H1 (cell line): ENCODE measurements at regions not wholly inside any gene's neighbourhood (a gene's known extent, or its start where the extent isn't known, plus 50 kb on each side); places are given as distances from the start of the nearest gene placed in this dataset.

Experiments used
- CTCF ChIA-PET: fragments of 300-600 bp; sonication (Branson Sonifier 250); formaldehyde crosslinking; loops from one replicate; lab custom pipeline; 2021; ENCODE audit not compliant: partially characterized antibody; lab: Charles Lee
- POLR2A ChIA-PET: fragments of 300-600 bp; sonication (Branson Sonifier 250); formaldehyde crosslinking; loops from one replicate; lab custom pipeline; 2021; ENCODE audit warnings: inconsistent platforms; ENCODE audit not compliant: partially characterized antibody; lab: Charles Lee
- DNase-seq, 2 experiments: peaks; one replicate each; pipeline versions ENCODE4 v3.0.0 to v3.0.0-alpha.2; 2010 to 2022; ENCODE audit warnings: low spot score in 2 of 2, low read depth in 1 of 2, mixed read lengths in 1 of 2
- FAIRE-seq: peaks from 2 replicates; lab custom pipeline; 2011; peaks lifted over from hg19 to GRCh38; lab: Jason Lieb, UNC
- H2AFZ ChIP-seq: 2 replicates; pipeline ENCODE4 v1.8.1; 2012; ENCODE audit warnings: low read length, inconsistent platforms
- H2AK5ac ChIP-seq: 2 replicates; pipeline ENCODE4 v1.6.1; 2013; ENCODE audit warnings: low read depth, low read length
- H2BK120ac ChIP-seq: replicated peaks from 2 replicates; pipeline ENCODE3; 2013; ENCODE audit warnings: low read depth, low read length, inconsistent platforms
- H2BK12ac ChIP-seq: 2 replicates; pipeline ENCODE4 v1.6.1; 2013; ENCODE audit warnings: low read depth, low read length
- H2BK15ac ChIP-seq: 2 replicates; pipeline ENCODE4 v1.6.1; 2013; ENCODE audit warnings: low read length
- H2BK20ac ChIP-seq: 2 replicates; pipeline ENCODE4 v1.6.1; 2013; ENCODE audit warnings: low read length
- H2BK5ac ChIP-seq: 2 replicates; pipeline ENCODE4 v1.6.1; 2013; ENCODE audit warnings: low read depth, low read length
- H3K14ac ChIP-seq: 2 replicates; pipeline ENCODE4 v1.6.1; 2013; ENCODE audit warnings: inconsistent platforms; ENCODE audit not compliant: insufficient read length
- H3K18ac ChIP-seq: 2 replicates; pipeline ENCODE4 v1.6.1; 2013; ENCODE audit warnings: low read length; ENCODE audit errors: extremely low read depth
- H3K23ac ChIP-seq: 2 replicates; pipeline ENCODE4 v1.6.1; 2013; ENCODE audit warnings: inconsistent platforms; ENCODE audit not compliant: insufficient read length
- H3K23me2 ChIP-seq: 2 replicates; pipeline ENCODE4 v1.6.1; 2013; ENCODE audit warnings: low read depth, low read length
- H3K27ac ChIP-seq: 2 replicates; pipeline ENCODE4 v1.6.1; 2011; ENCODE audit warnings: low read depth, low read length, inconsistent platforms
- H3K27me3 ChIP-seq, 4 experiments: replicated peaks in 1 of 4; 1 replicate in 1 of 4; 2 replicates in 3 of 4; pipeline versions ENCODE4 v1.6.1 to v1.8.1; 2011 to 2013; ENCODE audit warnings: low read length in 3 of 4, mild to moderate bottlenecking in 3 of 4, inconsistent platforms in 2 of 4, mixed read lengths in 2 of 4, moderate library complexity in 1 of 4; ENCODE audit not compliant: control insufficient read depth in 3 of 4, insufficient read depth in 3 of 4; ENCODE audit errors: extremely low read depth in 1 of 4
- H3K36me3 ChIP-seq, 4 experiments: 2 replicates each; pipeline versions ENCODE4 v1.6.1 to v1.8.1; 2011 to 2013; ENCODE audit warnings: mild to moderate bottlenecking in 4 of 4, low read length in 3 of 4, moderate library complexity in 2 of 4, control low read depth in 1 of 4, inconsistent platforms in 1 of 4; ENCODE audit not compliant: insufficient read depth in 4 of 4, control insufficient read depth in 2 of 4
- H3K4ac ChIP-seq: replicated peaks from 2 replicates; pipeline ENCODE3; 2013; ENCODE audit warnings: low read length, low read depth, mixed read lengths, inconsistent platforms; ENCODE audit not compliant: insufficient read length
- H3K4me1 ChIP-seq, 4 experiments: replicated peaks in 1 of 4; 1 replicate in 1 of 4; 2 replicates in 3 of 4; pipeline versions ENCODE4 v1.6.1 to v1.8.1; 2011 to 2013; ENCODE audit warnings: low read length in 3 of 4, inconsistent platforms in 2 of 4, mixed read lengths in 1 of 4; ENCODE audit not compliant: insufficient read depth in 4 of 4, control insufficient read depth in 3 of 4
- H3K4me2 ChIP-seq, 2 experiments: 2 replicates each; pipeline versions ENCODE4 v1.6.1 to v1.8.1; 2011 to 2013; ENCODE audit warnings: low read depth in 2 of 2, low read length in 2 of 2, control low read depth in 1 of 2, inconsistent platforms in 1 of 2, mild to moderate bottlenecking in 1 of 2; ENCODE audit not compliant: insufficient read depth in 1 of 2
- H3K4me3 ChIP-seq, 4 experiments: fragments of 200-600, 300-600 bp in 1 of 4; sonication (generic), shearing (Covaris generic), sonication (Bioruptor Twin) in 1 of 4; 2 replicates each; pipeline versions ENCODE4 v1.5.1 to v1.8.1; 2011 to 2016; ENCODE audit warnings: low read length in 4 of 4, low read depth in 3 of 4, control low read depth in 2 of 4, inconsistent platforms in 2 of 4, mild to moderate bottlenecking in 2 of 4, mixed read lengths in 1 of 4, moderate library complexity in 1 of 4; ENCODE audit not compliant: insufficient read depth in 2 of 4; ENCODE audit errors: extremely low read depth in 1 of 4
- H3K56ac ChIP-seq: replicated peaks from 2 replicates; pipeline ENCODE3; 2013; ENCODE audit warnings: low read depth, mild to moderate bottlenecking, mixed read lengths, low read length, inconsistent platforms; ENCODE audit not compliant: insufficient read length
- H3K79me1 ChIP-seq: 2 replicates; pipeline ENCODE4 v1.6.1; 2013; ENCODE audit warnings: low read depth, low read length, control low read depth
- H3K79me2 ChIP-seq, 2 experiments: 2 replicates each; pipeline versions ENCODE4 v1.6.1 to v1.8.1; 2012 to 2013; ENCODE audit warnings: low read length in 2 of 2, mild to moderate bottlenecking in 2 of 2, inconsistent platforms in 1 of 2; ENCODE audit not compliant: insufficient read depth in 2 of 2, control insufficient read depth in 1 of 2
- H3K9ac ChIP-seq, 4 experiments: replicated peaks in 1 of 4; 1 replicate in 1 of 4; 2 replicates in 3 of 4; pipeline versions ENCODE4 v1.6.1 to v1.8.1; 2011 to 2013; ENCODE audit warnings: low read depth in 3 of 4, low read length in 3 of 4, control low read depth in 2 of 4, mild to moderate bottlenecking in 2 of 4, moderate library complexity in 2 of 4, inconsistent platforms in 1 of 4; ENCODE audit errors: extremely low read depth in 1 of 4
- H3K9me3 ChIP-seq, 2 experiments: 2 replicates each; pipeline versions ENCODE4 v1.6.1 to v1.8.1; 2012 to 2013; ENCODE audit warnings: mild to moderate bottlenecking in 2 of 2, moderate library complexity in 2 of 2, control low read depth in 1 of 2, inconsistent platforms in 1 of 2, low read depth in 1 of 2, low read length in 1 of 2, mixed read lengths in 1 of 2; ENCODE audit not compliant: insufficient read depth in 2 of 2
- H4K20me1 ChIP-seq, 2 experiments: replicated peaks in 1 of 2; 2 replicates each; pipeline versions ENCODE3 to v1.8.1; 2011 to 2013; ENCODE audit warnings: inconsistent platforms in 2 of 2, low read length in 2 of 2, mild to moderate bottlenecking in 1 of 2; ENCODE audit not compliant: insufficient read depth in 2 of 2, control insufficient read depth in 1 of 2
- H4K5ac ChIP-seq: 2 replicates; pipeline ENCODE4 v1.6.1; 2013; ENCODE audit warnings: low read length, low read depth, mixed read lengths, inconsistent platforms; ENCODE audit not compliant: insufficient read length
- H4K8ac ChIP-seq: 2 replicates; pipeline ENCODE4 v1.8.0; 2013; ENCODE audit warnings: mild to moderate bottlenecking, moderate library complexity, low read length, inconsistent platforms; ENCODE audit not compliant: insufficient read depth; ENCODE audit errors: extremely low read depth
- H4K91ac ChIP-seq: replicated peaks from 2 replicates; pipeline ENCODE3; 2013; ENCODE audit warnings: low read length, mixed read lengths, inconsistent platforms; ENCODE audit not compliant: insufficient read length
- CBX5 ChIP-seq: fragments of 300-800, 300-1000 bp; sonication (generic); IDR thresholded peaks from 2 replicates; pipeline ENCODE4 v1.7.1; 2016; ENCODE audit warnings: antibody characterized with exemption, low read length, low read depth
- SIRT6 ChIP-seq: IDR thresholded peaks from one replicate; pipeline ENCODE4 v1.7.1; 2012; ENCODE audit warnings: low read length, inconsistent platforms
- TBP ChIP-seq: IDR thresholded peaks from 2 replicates; pipeline ENCODE4 v1.6.1; 2011; ENCODE audit warnings: low read depth, low read length, improper control_type of control experiment
- TF ChIP-seq, protein P1 (sequence below): IDR thresholded peaks from 2 replicates; pipeline ENCODE4 v1.6.1; 2011; ENCODE audit warnings: low read length, improper control_type of control experiment

GRCh38 chr3:159239059-159239458, 437.2 kb downstream of the MFSD1 start:
- Histone ChIP-seq H3K14ac (no peak overlapping the region), H3K27ac (no peak overlapping the region), H2AK5ac (no peak overlapping the region), H2BK12ac (no peak overlapping the region), H3K56ac (no peak overlapping the region), H3K9ac (no peak overlapping the region), H3K9me3 (no peaks in the 10 kb centered on the region), H2AFZ (no peak overlapping the region), H3K4me2 (no peak overlapping the region), H3K36me3 (no peaks in the 10 kb centered on the region), H3K4me1 (0 out of 7 replicates have a peak, but pooled peaks cover 0 to 5% (median 0%) of the 10 kb centered on the region in 4 experiments), H2BK120ac (no peak overlapping the region), H3K18ac (no peak overlapping the region), H4K8ac (no peak overlapping the region), H2BK5ac (no peak overlapping the region), H2BK15ac (no peak overlapping the region), H4K20me1 (no peaks in the 10 kb centered on the region), H3K4me3 (no peak overlapping the region), H2BK20ac (no peak overlapping the region), H3K4ac (no peak overlapping the region), H3K79me1 (no peaks in the 10 kb centered on the region), H4K91ac (no peak overlapping the region), H4K5ac (no peak overlapping the region), H3K23ac (no peak overlapping the region), H3K79me2 (no peaks in the 10 kb centered on the region), H3K23me2 (no peaks in the 10 kb centered on the region), H3K27me3 (no peaks in the 10 kb centered on the region)
- POLR2A ChIA-PET, result no interaction called here
- no peak for FAIRE-seq
- CTCF ChIA-PET, result interaction anchor here (0.6 to 1.4 kb wide), 9 partner anchors 8 to 393 kb away, joined by 3 to 6 read pairs (median 3); no protein-coding TSS in a partner anchor
- no peak for DNase-seq
- TF ChIP-seq, protein P1, sequence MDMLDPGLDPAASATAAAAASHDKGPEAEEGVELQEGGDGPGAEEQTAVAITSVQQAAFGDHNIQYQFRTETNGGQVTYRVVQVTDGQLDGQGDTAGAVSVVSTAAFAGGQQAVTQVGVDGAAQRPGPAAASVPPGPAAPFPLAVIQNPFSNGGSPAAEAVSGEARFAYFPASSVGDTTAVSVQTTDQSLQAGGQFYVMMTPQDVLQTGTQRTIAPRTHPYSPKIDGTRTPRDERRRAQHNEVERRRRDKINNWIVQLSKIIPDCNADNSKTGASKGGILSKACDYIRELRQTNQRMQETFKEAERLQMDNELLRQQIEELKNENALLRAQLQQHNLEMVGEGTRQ, result no peak
- TF ChIP-seq CBX5, result no peak
- no peak for TF ChIP-seq TBP
- no peak for TF ChIP-seq SIRT6
